ENCODE measurements at regions not wholly inside any gene's neighbourhood (a gene's known extent, or its start where the extent isn't known, plus 50 kb on each side); places are given as distances from the start of the nearest gene placed in this dataset.

GRCh38 chr5:71955723-71956122 lies 151.6 kb upstream of the MAP1B start:
- no peak for DNase-seq

- no peak for DNase-seq
Measured at GRCh38 chr5:71957292-71957898, 149.9 kb upstream of the MAP1B start.

DNA sequence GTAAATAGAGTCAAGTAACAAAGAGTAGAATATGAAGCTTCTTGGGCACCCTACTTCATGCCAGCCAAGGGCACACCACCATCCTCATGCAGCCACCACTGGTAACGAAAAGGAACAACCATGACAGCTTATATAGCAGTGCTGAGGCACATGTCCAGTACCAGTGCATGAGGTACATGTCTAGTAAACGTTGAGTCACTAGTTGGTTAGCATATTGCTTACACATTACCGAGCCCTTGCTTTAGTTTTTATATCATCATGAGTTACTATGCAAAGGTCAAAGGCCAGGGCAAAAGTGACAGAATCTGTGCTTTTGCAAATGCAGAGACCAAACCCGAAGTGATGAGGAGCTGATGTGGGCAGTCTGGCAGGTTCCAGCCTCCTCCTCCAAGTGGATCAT lies 147.1 kb upstream of the MAP1B start:
- no peak for DNase-seq

DNA sequence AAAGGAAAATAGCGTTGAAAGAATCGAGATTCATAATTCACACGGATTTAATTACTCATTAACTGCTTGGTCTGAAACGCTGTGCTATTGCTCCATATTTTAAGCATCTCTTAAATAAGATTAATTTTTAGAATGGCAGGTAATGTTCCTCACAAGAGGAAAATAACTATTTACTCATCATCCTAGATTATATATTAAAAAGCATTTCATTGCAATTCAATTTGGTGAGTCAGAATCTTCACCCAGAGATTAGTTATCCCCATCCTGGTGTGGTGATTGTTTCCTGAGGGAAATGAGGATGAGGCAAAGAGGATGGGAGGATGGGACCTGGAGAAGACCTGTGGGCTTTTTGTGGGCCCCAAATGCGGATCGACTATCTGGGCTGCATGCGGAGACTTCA lies 145.5 kb upstream of the MAP1B start:
- DNase-seq = no peak

DNA sequence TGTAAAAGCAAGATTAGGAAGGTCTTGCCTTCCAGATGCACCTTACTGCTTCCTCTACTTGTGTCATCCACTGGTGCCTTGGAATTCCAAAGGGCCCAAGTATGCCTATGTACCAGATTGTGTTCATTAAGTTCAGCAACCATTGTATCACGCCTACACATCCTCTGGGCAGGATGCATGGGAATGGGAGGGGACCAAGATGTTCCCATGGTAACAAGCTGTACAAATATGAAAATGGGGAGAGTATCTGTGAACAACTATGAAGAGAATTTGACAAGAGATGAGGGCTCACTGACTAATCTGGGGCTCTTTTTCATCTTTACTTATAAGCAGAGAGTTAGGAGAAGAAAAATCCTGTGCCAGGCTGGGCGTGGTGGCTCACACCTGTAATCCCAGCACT lies 137.8 kb upstream of the MAP1B start:
- no peak for DNase-seq

DNA sequence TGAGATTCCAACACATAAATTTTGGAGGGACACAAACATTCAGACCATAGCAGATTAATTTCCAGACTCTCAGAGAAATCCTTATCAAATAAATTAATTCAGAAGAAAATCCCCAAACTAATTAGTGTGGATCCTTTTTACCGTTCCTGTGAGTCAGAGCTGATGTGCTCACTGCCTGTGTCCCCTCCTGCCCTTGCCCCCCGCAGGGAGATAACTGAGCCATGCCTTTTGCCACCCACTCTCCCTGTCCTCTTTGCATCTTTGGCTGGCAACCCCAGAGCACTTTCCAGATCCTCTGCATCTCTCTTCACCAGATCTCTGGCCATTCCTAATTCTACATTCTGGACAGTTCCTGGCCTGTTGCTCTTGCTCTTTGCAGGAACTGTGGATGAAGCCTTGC lies 135.4 kb upstream of the MAP1B start:
- DNase-seq = no peak

DNA sequence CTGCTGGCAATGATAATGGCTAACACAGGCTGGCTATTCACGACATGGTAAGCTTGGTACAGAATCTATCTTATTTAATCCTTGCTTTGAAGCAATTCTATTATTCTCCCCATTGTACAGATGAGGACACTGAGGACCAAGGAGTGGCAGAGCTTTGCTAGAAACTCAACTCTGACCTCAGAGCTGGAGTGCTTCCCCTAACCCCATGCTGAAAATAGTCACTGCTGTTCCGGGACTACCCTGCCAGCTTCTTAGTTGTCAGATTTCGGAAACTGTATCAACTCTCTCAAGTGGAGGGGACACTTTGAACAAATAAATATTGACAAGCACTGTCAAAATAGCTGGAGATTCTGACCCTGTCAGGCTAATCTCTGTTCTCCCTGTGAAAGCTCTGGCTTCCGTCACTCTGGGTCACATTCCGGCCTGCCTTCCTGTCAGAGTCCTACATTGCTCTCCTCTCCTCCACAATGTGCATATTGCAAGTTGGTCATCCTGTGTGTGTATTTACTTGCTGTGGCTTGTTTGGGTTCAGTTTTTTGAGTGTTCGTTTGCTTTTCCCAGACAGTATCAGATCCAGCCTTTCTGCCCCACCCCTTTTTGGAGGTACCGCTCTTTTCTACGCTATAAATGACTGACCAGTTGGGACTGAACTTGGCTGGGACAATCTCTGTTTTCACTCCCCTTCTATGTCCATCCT lies 134.3 kb upstream of the MAP1B start:
- no peak for DNase-seq

- no peak for DNase-seq
Measured at GRCh38 chr5:71973563-71973962, 133.7 kb upstream of the MAP1B start.

DNA sequence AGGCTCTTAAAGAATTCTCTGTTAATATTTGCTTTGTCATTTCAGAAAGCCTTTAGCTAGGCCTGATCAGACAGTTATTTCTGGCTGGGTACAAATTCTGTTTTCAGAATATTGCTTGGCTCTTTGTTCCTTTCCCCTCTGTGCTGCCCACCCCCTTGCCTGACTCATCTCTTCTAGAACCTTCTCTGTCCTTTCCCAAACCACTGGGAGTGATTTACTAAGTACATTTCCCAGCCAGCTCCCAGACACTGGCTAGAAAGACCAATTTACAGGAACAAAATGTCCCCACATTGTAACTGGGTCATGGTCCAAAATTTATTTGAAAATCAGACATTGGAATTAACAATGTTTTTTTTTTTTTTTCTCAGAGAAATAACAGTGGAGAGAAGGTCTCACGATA lies 133.1 kb upstream of the MAP1B start:
- DNase-seq = no peak

DNA sequence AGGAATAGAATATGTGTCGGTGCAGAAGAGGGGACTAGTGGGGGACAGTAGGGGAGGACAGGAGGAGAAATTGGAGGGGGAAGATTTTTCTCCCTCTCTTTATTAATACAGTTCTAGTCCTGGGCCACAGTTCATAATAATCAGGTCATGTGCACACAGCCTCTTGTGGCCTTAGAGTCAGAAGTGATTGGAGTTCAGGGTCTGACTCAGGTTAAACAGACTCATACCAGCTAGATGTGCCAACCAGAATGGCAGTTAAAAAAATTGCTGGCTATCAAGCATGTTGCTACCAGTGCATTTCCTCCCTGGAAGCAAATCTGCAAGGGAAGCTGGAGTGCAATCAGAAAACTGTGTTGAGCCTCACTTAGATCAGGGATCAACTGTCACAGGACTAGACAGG lies 132.7 kb upstream of the MAP1B start:
- no peak for DNase-seq

DNA sequence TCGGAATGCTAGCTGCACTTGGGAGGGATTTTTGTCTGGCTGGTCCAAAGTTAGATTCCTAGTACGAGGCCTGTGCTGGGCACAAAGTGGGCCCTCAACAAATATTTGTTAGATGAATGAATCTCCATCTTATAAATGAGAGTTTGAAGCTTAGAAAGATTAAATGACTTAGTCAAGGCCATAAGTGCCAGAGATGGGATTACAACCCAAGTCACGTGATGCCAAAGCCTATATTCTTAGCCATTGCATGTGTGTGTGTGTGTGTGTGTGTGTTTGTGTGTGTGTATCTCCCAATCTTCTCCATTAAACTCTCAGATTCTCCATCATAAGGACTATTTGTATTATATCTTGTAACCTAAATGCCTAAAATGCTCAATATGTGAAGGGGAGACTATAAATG lies 130.8 kb upstream of the MAP1B start:
- DNase-seq = no peak

DNA sequence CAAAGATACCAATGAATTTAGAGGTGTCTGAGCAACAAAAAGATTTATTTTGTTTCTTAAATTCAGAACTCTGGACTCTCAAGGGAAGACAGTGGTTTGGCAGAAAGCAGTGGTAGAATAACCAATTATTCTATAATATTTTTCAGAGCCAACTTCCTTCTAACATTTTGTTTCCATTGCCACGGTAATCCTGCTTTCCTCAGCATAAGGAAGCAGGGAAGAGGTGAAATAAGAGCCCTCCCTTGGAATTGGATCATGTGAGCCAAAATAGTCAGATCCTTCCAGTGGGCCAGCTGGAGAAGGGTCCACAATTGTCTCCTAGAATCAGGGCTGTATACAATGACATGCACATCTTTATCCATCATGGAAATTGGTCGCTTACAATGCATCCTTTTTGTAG lies 130.0 kb upstream of the MAP1B start:
- no peak for DNase-seq

DNA sequence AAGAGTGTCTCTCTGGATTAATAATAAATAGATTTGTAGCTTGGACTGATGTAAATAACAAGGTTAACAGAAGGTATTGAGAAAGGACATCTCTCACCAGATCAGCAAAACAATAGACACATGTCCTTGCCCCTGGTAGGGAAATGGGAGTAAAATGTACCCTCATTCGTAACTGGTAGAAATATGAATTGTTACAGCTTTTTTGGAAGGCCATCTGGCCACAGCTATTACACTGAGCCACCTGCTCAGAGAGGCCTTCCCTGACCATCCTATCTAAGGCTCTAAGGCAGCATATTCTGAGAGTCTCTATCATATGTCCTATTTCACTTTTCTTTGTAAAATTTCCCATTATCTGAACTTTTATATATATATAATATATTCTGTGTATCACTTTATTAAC lies 129.1 kb upstream of the MAP1B start:
- DNase-seq = no peak

GRCh38 chr5:71982717-71983395 lies 124.4 kb upstream of the MAP1B start:
- DNase-seq = no peak

DNA sequence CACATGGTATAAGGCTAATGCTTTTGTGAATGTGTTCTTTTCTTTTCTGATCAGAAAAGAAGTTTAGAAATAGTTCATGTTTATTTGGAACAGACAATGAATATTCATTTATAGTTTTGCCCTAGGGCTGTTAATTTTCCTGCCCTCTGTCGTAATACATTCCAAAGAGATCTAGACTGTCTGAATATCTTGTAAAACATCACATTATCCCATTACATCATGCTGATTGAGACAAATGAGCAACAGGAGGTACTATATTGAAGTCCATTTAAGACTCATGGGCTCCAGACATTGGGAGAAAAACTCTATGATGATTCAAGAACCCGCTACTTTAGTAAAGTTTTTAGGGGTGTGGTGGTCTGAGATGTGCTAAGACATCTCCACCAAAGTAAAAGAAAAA lies 121.2 kb upstream of the MAP1B start:
- no peak for DNase-seq

DNA sequence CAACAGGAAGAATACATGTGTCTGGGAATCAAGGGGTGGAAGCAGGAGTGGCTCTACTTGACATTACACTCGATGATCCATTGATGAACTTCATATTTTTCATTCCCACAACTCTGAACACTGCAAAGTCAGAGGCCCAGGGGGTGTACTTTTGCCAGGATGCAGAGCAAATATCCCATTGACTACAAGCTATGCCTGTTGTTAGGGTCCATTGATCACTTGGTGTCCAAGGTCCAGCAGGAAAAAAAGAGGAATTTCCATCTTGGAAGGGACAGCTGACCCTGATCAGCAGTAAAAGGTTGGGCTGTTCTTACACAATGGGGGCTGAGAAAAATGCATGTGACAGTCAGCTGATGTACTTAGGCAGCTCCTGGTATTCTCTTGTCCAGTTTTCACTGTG lies 118.5 kb upstream of the MAP1B start:
- DNase-seq = no peak

- no peak for DNase-seq
Measured at GRCh38 chr5:71993600-71993999, 113.7 kb upstream of the MAP1B start.

DNA sequence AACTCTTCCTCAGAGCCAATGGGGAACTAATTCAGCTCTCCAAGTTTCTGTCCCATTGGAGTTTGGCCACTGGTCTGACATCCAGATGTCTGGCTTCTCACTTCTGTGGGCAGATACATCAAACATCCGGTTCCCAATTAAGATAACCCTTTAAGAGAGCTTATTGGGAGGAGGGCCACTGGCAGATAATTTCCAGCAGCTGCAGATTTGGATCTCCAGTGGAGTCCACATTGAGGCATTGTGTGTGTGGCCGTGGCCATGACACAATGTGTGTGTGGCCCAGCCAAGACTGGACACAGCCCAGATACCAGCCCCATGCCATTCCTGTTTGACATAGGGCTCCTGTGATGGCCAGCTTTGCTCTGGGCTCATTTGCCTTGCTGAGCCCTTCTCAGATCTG lies 110.5 kb upstream of the MAP1B start:
- no peak for DNase-seq

DNA sequence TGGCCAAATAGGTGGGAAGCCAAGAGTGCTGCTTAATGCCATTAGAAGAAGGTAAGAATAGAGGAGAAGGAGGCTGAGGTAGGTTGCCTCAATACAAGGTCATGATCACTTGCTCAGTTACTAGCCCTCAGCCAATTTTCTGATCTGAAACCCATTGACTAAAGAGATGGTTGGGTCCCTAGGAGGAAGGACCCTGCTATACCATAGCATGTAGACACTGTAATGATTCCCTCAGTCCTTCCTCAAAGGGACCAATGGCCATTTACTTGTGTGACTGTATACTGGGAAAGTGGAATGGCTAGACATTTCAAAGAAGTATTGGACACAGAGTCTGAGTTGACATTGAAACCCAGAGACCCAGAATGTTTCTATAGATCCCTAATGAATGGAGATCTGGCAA lies 108.5 kb upstream of the MAP1B start:
- no peak for DNase-seq

- no peak for DNase-seq
Measured at GRCh38 chr5:72000707-72001106, 106.6 kb upstream of the MAP1B start.

- DNase-seq = peak; percentile 17
Measured at GRCh38 chr5:72005671-72006070, 101.6 kb upstream of the MAP1B start.

- DNase-seq = no peak
Measured at GRCh38 chr5:72006361-72006760, 100.9 kb upstream of the MAP1B start.

DNA sequence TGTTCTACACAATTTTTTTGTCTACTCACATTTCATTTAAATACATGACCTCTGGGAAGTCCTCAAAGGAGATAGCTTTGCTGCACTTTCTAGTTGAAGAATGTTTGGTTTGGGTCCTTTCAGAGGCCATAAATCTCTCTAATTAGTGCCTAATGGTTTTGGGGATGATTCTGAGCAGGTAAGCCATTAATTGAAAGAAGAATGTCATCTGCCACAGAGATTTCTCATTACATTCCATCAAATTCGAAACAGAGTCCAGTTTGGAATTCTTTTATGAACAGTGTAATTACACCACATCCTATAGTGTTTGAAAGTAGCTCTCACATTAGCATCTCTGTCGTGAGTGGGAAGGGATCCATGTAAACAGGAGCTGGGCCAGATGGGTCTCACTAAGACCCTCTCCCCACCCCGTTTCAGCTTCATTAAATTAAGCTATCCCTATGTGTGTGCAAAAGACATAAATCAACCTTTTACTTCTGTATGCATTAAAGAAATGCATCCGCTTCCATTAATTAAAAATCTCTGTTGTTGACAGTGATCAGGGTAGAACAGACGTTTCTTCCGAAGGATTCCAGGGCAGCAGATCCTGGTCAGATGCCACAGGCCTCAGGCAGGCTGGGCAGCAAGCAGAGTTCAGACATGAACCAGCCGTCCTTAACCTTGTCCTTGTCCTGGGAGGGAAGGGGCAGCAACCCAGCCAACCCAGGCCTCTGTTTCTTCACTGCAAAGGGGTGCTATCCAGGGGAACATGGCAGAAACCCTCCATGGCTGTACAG lies 99.8 kb upstream of the MAP1B start:
- no peak for DNase-seq

DNA sequence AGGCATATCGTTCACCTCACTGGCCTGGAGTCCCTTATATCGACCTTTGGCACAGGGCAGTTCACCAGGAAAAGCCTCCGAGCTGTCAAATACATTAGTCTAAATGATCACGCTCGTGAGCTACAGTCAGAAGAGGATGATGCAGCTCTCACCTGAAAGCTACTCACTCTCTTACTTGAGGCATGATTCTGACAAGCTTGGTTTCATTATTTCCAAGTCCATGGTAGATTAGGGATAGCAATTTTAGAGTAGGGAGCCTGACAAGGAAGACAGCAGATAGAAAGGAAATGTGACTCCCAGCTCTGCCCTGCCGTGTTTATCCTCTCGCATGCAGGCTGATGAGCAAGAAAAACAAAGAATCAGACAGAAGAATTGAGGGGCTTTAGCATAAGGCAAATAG lies 98.0 kb upstream of the MAP1B start:
- no peak for DNase-seq
